ACHN (cell line): ENCODE measurements at regions not wholly inside any gene's neighbourhood (a gene's known extent, or its start where the extent isn't known, plus 50 kb on each side); places are given as distances from the start of the nearest gene placed in this dataset.

Experiments used
- DNase-seq: peaks from one replicate; pipeline ENCODE4 v3.0.0-alpha.2; 2015
- in situ Hi-C: cut with HindIII; loops from 2 replicates; pipeline ENCODE4 v1.10.0; 2017; ENCODE audit warnings: low sequenced_read_pairs, low pct_ligation_motif_present, low pct_unique_long_range_greater_than_20kb

DNA sequence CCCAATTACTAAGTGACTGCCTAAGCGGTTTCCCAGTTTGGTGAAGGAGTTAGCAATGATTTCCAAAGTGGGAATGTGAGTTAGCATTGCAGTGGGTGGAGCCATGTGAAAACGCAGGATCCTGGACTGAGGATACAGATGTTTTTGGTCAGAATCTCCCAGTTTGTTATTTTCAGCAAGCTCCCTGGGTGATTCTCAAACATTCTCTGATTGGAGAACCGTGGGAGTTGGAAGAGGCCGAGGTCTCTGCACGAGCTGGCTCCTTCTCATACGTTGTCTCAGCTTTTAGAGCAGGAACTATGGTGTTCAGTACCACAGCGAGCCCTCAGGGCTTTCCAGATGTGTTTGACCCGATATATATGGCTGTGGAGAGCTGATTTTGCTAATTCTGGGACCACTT is 396.5 kb upstream of the NPVF start:
- DNase-seq: no peak
- in situ Hi-C loops: no loop called here

DNA sequence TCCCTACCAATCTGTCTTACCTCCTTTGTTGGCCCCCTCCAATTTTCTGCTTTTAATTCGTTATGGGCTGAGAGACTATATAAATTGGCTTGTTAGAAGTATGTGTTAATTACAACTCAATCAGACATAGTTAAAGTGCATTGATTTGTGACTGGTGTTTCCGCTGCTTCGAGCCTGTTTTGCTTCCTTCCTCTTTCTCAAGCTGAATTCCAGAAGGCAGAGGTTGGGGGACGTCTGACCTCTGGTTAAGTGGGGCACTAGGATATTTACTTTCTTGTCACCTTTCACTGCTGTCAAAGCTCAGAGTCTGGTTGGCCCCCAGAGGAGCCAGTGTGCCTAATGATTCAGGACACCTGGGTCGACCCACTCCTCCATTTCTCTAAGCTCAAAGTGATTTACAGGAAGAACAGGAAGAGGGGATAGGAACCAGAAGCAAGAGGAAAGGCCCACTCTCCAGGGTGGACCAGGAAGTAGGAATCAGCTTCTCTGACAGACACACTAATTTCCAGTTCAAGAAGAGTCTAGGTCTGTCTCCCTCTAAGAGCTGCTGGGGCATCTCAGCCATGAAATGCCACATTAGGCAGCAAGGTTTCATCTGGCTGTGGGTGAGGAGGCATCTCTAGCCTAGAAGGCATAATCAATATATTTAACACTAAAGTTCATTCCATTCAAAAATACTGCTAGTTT is 397.2 kb upstream of the NPVF start:
- no peak for DNase-seq
- in situ Hi-C loops: no loop called here

DNA sequence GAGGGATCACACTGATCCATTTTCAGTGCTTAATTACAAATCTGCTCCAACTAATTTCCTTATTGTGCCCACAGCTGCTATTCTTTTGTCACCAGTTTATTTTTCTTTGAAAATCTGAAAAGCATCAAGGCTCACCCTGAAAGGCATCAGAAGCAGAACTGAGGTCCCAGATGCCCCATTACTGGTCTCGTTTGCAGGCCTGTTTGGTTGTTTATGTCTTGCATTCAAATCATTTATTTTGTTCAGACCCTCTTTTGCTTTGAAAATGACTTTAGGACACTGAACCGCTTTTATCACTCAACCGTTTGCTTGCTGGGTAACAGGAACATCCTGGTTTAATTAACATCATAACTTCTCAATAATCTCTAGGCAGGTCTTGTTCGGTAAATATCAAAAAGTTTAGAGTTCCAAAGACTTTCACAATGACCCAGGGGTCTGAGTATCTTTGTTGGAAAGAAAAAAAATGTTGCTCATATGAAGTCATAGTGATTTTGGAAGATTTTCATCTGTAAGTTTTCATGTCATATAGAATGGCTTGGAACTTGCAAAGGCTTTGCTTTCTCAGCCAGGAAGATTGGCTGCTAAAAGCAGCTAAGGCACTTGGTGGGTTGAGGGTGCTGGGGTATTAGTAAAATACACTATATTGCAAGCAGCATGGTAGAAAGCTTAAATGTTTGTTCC is 398.3 kb upstream of the NPVF start:
- no peak for DNase-seq
- in situ Hi-C loops: no loop called here

DNA sequence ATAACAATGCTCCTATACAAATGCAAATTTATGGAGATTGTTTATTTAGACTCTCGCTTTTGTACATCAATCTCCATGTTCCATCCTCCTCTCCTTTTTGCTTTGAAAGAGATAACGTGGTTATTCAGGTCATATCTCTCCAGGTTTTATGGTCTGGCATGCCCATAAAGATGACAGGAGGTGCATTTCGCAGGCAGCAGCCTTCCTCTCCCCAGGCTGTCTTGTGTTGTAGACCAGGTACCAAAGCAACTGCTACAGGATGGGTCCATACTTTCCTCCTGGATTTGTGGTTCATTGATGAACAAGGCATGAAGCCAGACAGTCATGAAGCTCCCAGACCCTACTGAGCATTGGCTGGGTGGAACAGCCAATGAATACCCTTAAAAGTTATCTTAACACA is 400.2 kb upstream of the NPVF start:
- in situ Hi-C loops: no loop called here
- DNase-seq: no peak

DNA sequence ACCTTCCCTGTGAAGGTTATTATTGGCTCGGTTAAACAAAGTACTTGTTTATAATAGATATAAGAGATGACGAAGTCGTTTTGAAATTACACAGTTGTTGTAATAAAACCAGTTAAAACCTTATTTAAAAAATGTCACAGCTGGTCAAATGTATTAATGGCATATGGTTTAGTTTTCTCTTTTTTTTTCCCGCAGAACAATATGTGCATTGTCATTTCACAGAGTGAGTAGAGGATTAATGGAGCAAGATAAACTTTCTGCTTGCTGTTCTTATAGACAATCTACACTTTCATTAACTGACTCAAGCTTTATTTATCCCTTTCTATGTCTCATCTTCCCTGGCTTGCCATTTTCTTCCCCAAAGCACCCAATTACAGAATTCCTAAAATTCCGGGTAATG is 404.3 kb upstream of the NPVF start:
- DNase-seq: no peak
- in situ Hi-C loops: no loop called here

DNA sequence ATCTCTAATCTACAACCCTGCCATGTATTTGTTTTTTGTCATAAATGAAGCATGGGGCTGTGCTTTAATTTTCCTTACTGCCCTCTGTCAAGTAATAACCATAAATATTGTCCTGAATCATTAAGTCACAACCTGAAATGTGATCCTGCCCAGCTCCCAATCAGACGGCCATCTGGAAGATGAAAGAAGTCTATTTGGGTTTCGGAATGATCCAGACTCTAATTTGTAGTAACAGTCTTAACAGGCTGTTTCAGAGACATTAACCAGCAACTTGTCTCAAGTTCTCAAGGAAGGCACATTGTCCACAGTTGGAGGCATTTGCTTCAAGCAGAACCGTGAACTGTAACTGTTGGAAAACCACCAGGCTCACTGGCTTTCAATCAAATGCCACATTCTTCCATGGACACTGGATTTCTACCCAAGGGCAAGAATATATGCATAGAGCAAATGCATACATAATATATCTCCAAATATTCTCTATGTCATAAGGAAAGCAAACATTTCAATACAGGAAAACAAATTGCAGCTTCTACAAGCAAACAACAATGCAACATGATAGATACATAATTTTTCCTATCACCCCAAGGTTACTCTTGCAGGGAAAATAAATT is 405.2 kb upstream of the NPVF start:
- DNase-seq: no peak
- in situ Hi-C loops: no loop called here

DNA sequence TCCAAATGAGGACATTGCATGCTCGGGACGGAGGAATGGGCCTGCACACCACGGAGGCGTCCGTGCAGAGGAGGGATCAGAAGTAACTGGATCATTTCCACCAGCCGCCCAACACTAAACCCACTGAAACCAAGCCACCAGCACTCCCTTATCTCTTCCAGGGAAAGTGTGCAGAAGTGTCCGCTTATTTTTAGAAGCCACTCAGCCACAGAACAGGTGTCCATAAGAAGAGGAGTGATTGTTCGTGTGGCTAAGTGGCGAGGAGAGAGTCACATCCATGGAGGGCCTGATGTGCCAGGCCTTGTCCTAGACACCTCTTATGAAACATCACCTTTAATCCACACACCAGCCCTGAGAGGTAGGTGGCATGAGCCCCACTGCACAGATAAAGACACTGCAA is 407.9 kb upstream of the NPVF start:
- no peak for DNase-seq
- in situ Hi-C loops: no loop called here

DNA sequence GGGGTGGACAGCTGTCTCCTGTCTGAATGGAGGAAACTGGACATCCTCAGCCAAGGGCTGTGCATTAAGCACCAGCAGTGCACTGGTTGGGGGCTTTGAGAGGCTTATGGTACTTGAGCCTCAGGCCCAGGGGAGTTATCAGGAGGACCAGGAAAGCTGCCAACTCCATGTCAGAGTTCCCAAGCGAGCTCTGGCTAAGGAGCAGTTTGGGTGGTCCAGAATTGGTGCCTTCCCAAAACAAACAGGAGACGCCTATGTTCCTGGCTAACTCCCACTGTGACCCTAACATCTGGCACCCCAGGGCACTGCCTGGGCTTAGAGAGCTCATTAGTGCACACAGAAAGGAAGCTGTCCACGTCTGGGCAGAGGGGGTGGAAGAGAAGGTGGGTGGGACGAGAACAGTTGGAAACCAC is 408.6 kb upstream of the NPVF start:
- in situ Hi-C loops: no loop called here
- DNase-seq: no peak

DNA sequence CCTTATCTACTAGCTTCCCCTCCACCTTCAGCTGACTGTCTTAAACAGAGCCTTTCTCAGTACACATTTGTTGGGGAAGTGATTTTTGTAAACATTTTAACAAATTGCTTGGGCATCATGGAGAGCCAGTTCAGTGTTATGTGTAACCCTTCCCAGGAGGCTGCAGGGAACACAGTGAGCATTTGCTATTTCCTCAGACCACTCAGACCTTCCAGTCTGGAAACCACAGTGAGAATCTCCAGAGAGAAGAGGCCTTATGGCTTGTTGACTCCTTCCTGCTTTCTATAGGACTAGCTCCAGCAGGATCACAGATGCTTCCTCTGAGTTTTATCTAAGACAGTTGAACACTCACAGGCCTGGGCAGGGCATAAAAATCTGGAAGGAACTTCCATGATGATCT is 409.8 kb upstream of the NPVF start:
- DNase-seq: no peak
- in situ Hi-C loops: no loop called here

DNA sequence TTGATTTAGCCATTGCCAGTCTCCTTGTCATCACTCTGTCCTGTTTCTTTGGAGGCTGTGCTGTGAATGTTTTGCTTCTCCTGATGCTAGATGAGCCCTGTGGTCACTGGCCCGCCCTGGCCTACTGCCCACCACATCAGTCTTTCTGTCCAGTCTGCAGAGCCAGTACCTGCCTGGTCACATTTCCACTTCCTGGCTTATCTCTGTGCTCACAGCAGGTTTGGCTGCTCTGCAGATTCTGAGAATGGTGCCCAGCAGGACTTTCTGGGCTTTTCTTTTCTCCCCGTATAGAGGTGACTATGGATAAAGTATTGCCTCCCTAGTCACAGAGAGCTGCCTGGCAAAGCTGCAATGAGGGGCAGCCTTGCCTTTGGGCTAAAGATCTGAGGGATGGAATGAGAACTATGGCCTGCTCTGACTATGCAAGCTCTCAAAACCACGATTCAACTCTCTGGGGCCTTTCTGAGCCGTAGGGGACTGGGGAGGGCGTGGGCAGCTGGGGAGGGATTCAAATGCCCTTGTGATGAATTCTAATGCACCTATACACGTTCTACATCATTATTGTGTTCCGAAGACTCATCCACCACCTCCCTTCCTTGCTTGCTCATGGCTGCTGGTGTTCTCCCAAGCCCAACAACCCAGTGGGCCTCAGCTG is 410.4 kb upstream of the NPVF start:
- DNase-seq: no peak
- in situ Hi-C loops: no loop called here

DNA sequence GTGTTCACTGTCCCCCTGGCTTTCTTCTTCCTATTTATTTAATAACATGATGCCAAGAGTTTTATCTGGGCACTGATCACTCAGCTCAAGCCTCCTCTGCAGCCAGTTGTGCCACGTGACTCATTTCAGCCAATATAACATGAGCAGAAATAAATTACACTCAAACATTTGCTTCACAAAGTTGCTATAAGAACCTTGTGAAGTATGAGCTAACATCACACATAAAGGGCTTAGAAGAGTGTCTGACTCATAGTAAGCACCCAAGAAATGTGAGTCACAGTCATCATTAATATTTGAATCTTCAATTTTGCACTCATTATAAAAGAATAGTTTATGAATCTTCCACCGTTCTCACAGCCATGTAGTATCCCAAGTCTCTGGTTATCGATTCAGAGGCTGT is 414.6 kb upstream of the NPVF start:
- in situ Hi-C loops: no loop called here

DNA sequence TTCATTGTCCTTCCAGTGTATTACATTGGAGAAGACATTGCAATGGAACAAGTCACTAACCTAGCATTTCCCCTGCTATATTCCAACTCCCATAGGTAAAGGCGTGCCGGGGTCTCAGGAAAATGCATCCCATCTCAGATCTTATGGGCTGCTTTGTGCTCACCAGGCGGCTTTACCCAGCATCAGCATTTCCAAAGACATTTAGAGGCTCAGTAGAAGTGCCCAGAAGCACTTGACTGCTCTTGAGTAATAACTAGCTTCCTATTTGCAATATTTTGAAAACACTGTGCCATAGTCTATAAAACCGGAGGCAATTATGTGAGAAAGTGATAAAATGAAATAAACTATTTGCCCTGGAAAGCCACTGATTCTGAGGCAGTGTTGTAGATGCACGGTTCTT is 415.0 kb upstream of the NPVF start:
- DNase-seq: no peak
- in situ Hi-C loops: no loop called here

More for the DNA sequence above, 414.6 kb upstream of the NPVF start:
- DNase-seq: no peak

DNA sequence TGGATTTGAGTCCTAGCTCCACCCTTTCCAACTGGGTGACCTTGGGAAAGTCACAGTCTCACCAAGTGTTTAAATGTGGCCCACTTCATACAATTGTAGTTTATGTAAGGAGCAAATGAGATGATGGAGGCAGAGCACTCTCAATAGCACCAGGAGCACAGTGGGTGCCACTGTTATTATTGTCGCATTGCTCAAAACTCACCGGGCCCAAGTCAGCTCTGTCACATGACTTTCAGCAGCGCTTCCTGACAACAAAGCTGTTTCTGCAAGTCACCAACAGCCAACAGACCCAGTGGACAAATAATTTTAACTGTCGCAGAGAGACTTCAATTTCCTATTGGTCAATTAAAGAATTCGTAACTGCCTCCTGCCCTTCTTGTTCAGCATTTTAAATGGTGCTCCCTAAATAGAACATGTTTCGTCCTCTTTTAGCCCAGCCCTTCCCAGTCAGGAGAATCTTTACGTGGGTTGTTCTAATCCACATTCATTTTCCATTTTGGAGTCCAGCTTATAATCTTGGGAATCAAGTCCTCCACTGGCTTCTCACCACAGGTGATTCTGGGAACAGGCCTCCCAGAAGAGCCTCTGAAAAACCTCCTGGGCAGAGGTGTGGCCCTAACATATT is 415.6 kb upstream of the NPVF start:
- in situ Hi-C loops: no loop called here
- DNase-seq: no peak

DNA sequence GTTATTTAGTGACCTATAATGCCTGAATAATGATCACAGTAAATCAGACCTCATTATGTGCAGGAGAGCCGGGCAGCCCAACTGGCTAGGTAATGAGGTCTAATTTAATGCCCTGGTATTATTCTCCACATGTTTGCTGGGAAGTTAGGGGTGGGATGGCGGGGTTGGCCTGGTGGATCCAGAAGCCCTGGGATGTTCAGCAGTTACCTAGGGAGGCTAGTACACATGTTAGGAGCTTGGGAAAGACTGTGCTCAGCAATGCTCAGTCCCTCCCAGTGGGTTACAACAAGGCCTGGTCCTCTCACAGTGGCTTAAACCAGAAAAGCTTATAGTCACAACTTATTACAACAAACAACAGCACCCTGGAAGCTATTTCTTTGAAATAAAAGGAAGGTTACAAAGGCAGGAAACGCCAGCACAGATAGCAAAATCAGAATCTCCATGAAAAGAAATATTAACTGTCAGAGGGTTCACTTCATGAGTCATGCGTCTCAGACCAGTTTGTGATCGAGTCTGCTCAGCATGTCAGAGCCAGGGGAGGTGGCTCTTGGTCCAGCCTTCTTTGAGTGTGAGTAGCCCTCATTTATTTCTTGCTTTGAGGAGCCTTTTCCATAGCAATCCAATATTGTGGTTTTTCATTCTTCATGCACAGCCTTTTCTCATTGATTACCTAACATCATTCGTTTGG is 418.6 kb upstream of the NPVF start:
- DNase-seq: no peak
- in situ Hi-C loops: no loop called here

DNA sequence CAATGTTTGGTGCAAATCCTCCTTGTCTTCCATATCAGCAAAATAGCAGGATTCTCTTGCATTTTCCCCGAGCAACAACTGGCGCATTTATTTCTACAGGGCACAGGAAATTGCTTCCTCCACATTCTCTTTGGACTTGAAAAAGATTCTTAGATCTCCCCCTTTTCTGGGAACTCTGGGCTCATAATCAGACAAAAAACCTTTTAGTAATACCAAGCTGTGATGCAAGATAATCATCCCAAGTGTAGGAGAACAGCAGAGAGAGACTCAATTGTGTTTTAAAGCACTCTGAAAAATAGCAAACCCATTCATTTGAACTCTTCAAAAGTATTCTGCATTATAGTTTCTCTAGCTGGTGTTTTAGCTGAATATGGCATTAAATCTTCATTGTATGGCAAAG is 419.6 kb upstream of the NPVF start:
- in situ Hi-C loops: no loop called here
- DNase-seq: no peak

DNA sequence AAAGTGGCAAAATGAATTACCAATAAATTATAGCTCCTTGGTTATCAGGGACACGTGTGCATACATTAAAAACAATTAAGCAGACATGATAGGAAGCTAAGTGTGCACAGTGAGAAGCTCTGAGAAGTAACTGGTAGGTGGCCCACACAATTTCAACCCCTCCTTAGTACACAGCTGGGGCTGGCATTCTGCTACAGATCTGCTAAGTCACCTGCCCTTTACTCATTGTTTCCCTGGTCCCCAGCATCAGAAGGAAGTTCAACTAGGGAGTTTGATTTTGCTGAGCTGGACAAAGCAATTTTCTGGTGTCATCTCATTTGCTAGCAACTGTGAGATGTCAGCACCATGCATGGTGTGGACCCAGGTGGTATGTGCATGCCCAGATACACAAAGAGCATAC is 424.1 kb upstream of the NPVF start:
- no peak for DNase-seq
- in situ Hi-C loops: no loop called here

DNA sequence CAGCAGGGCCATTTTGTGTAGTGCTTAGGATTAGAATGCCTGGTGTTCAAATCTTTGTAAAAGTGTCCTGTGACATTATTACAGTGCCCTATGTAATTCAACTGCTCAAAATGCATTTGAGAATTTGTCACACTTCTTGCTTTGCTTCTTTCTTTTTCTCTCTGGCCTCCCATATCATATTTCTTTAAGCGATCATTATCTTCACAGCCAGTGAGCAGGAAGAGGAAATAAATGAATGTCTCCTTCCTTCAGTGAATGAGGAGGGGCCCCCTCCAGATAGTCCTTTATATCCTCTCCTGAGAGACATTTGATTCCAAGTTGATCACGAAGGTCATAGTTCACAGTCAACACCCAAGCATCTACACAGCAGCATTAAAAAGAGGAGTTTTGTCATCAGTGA is 425.1 kb upstream of the NPVF start:
- in situ Hi-C loops: no loop called here
- no peak for DNase-seq

DNA sequence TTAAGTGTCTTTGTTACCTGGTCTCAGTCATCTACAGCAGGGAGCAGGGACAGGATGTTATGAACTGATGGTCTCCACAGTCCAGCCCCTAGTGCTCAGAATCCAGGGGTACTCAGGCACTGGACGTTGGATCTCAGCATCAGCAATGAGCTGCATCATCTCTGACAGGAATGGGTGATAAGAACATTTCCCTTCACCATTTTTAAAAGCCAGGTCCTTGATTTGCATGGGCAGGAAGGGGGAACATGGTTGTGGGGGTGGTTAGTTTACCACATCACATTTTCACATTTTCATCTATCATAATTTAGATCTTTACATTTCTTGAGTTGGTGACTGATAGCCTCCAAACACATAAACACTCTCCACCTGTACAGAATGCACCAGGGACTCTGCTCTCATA is 427.8 kb upstream of the NPVF start:
- in situ Hi-C loops: no loop called here
- no peak for DNase-seq

DNA sequence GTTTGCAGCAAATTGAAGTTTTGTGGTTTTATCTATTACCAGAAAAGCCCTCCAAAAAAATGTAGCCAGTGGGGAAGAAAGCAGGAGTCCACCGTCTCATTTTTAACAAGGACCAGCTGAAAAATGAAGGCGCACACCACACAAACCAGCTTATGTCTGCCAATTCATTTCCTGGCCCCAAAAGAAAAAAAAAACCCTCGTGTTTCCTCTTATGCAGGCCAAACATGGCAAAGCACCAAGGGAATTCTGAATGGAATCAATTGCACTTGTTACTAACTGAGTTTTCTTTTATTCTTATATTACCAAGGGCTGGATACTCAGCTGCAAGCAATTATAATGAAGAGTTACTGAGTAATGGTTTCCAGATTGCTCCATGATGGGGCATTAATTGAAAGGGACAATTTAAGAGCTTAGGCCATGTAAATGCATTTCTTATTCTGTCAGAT is 428.3 kb upstream of the NPVF start:
- in situ Hi-C loops: no loop called here
- no peak for DNase-seq
